Mesendoderm (in vitro differentiated cells): ENCODE measurements at regions not wholly inside any gene's neighbourhood (a gene's known extent, or its start where the extent isn't known, plus 50 kb on each side); places are given as distances from the start of the nearest gene placed in this dataset.
A peak's percentile ranks its signal among the peaks of the same experiment; 100 is the strongest.
"Not testable (repeated sequence)": the region's sequence is repeated elsewhere in the genome, so short reads cannot be mapped to it uniquely, and the experiment has no call there.

Experiments
- DNase-seq: peaks from one replicate; pipeline ENCODE4 v3.0.0; 2013
- H2AK5ac ChIP-seq: 2 replicates; pipeline ENCODE4 v1.6.1; 2013; ENCODE audit warnings: low read length, inconsistent platforms
- H2BK120ac ChIP-seq: 2 replicates; pipeline ENCODE4 v1.6.1; 2013; ENCODE audit warnings: low read depth, mild to moderate bottlenecking, low read length, moderate library complexity, mixed read lengths
- H2BK15ac ChIP-seq: replicated peaks from 2 replicates; pipeline ENCODE4 v1.6.1; 2013; ENCODE audit warnings: low read depth, mild to moderate bottlenecking, moderate library complexity
- H2BK5ac ChIP-seq: 2 replicates; pipeline ENCODE4 v1.6.1; 2013; ENCODE audit warnings: low read length, inconsistent platforms
- H3K18ac ChIP-seq: 2 replicates; pipeline ENCODE4 v1.6.1; 2013; ENCODE audit warnings: mild to moderate bottlenecking, low read length, mixed read lengths
- H3K23ac ChIP-seq: one replicate; pipeline ENCODE4 v1.6.1; 2013; ENCODE audit warnings: low read length
- H3K27ac ChIP-seq: 2 replicates; pipeline ENCODE4 v1.5.1; 2013; ENCODE audit warnings: low read depth, mild to moderate bottlenecking, inconsistent platforms, low read length, moderate library complexity
- H3K27me3 ChIP-seq: 2 replicates; pipeline ENCODE4 v1.6.1; 2013; ENCODE audit warnings: low read length, control low read depth, mild to moderate bottlenecking, inconsistent platforms; ENCODE audit not compliant: insufficient read depth, poor library complexity
- H3K36me3 ChIP-seq: 2 replicates; pipeline ENCODE4 v1.6.1; 2013; ENCODE audit warnings: low read length, inconsistent platforms; ENCODE audit not compliant: control insufficient read depth, insufficient read depth
- H3K4ac ChIP-seq: one replicate; pipeline ENCODE4 v1.6.1; 2013; ENCODE audit warnings: low read depth, mild to moderate bottlenecking, low read length, moderate library complexity
- H3K4me1 ChIP-seq: 2 replicates; pipeline ENCODE4 v1.6.1; 2013; ENCODE audit warnings: low read depth, low read length, inconsistent platforms; ENCODE audit not compliant: control insufficient read depth
- H3K4me2 ChIP-seq: 2 replicates; pipeline ENCODE4 v1.6.1; 2013; ENCODE audit warnings: low read length
- H3K4me3 ChIP-seq: 2 replicates; pipeline ENCODE4 v1.5.1; 2013; ENCODE audit warnings: mild to moderate bottlenecking, low read length
- H3K56ac ChIP-seq: one replicate; pipeline ENCODE4 v1.6.1; 2013; ENCODE audit warnings: low read length
- H3K79me1 ChIP-seq: 2 replicates; pipeline ENCODE4 v1.6.1; 2013; ENCODE audit warnings: low read length, inconsistent platforms
- H3K79me2 ChIP-seq: 2 replicates; pipeline ENCODE4 v1.6.1; 2013; ENCODE audit warnings: mild to moderate bottlenecking, low read length; ENCODE audit not compliant: control insufficient read depth, insufficient read depth
- H3K9ac ChIP-seq: 2 replicates; pipeline ENCODE4 v1.6.1; 2013; ENCODE audit warnings: low read length, inconsistent platforms
- H4K5ac ChIP-seq: one replicate; pipeline ENCODE4 v1.6.1; 2013; ENCODE audit warnings: low read length
- H4K8ac ChIP-seq: one replicate; pipeline ENCODE4 v1.6.1; 2013; ENCODE audit warnings: low read depth, mild to moderate bottlenecking, control low read depth, low read length, moderate library complexity
- WGBS: extraction: QIAGEN DNeasy Blood & Tissue Kit; methylation state at CpG from one replicate; pipeline ENCODE4 v1.1.7; 2013; ENCODE audit warnings: low lambda C conversion rate, missing lambda C conversion rate; ENCODE audit not compliant: insufficient coverage; ENCODE audit errors: extremely low coverage; 5-methylcytosine and 5-hydroxymethylcytosine counted together

GRCh38 chr9:104361207-104361606, 142.9 kb upstream of the OR13F1 start:
- Histone ChIP-seq H4K5ac (no peak overlapping the region), H3K4me1 (no peaks in the 10 kb centered on the region), H3K9ac (no peak overlapping the region), H3K27me3 (no peaks in the 10 kb centered on the region), H3K4me2 (no peak overlapping the region), H3K79me1 (no peaks in the 10 kb centered on the region), H3K18ac (no peak overlapping the region), H3K23ac (no peak overlapping the region), H3K4me3 (no peak overlapping the region), H3K4ac (no peak overlapping the region), H2AK5ac (no peak overlapping the region), H3K79me2 (no peaks in the 10 kb centered on the region), H2BK15ac (no peak overlapping the region), H4K8ac (no peak overlapping the region), H2BK5ac (no peak overlapping the region), H3K36me3 (no peaks in the 10 kb centered on the region), H3K27ac (no peak overlapping the region), H3K56ac (no peak overlapping the region), H2BK120ac (no peak overlapping the region)
- WGBS: no CpG with 5 or more reads among the region's 11 CpGs
- no peak for DNase-seq

GRCh38 chr9:104362912-104363472, 141.1 kb upstream of the OR13F1 start:
- DNase-seq: no peak
- Histone ChIP-seq H3K4me1 (no peaks in the 10 kb centered on the region), H3K9ac (no peak overlapping the region), H3K79me1 (no peaks in the 10 kb centered on the region), H3K36me3 (no peaks in the 10 kb centered on the region), H2BK15ac (no peak overlapping the region), H4K8ac (no peak overlapping the region), H3K56ac (no peak overlapping the region), H3K27me3 (no peaks in the 10 kb centered on the region), H2BK120ac (no peak overlapping the region), H3K4me3 (no peak overlapping the region), H3K18ac (no peak overlapping the region), H3K27ac (no peak overlapping the region), H3K23ac (no peak overlapping the region), H2AK5ac (no peak overlapping the region), H3K79me2 (no peaks in the 10 kb centered on the region), H3K4me2 (no peak overlapping the region), H2BK5ac (no peak overlapping the region), H4K5ac (no peak overlapping the region), H3K4ac (no peak overlapping the region)
- no CpG with 5 or more reads among the region's 28 CpGs for WGBS

- Histone ChIP-seq H3K4ac (no peak overlapping the region), H2AK5ac (no peak overlapping the region), H3K79me1 (no peaks in the 10 kb centered on the region), H3K4me1 (no peaks in the 10 kb centered on the region), H3K23ac (no peak overlapping the region), H3K56ac (no peak overlapping the region), H2BK120ac (no peak overlapping the region), H3K27me3 (no peaks in the 10 kb centered on the region), H4K8ac (no peak overlapping the region), H3K27ac (no peak overlapping the region), H3K36me3 (no peaks in the 10 kb centered on the region), H4K5ac (no peak overlapping the region), H2BK5ac (no peak overlapping the region), H3K79me2 (no peaks in the 10 kb centered on the region), H3K4me3 (no peak overlapping the region), H3K18ac (no peak overlapping the region), H3K4me2 (no peak overlapping the region), H2BK15ac (no peak overlapping the region), H3K9ac (no peak overlapping the region)
- DNase-seq: no peak
Measured at GRCh38 chr9:104367507-104367906, 136.6 kb upstream of the OR13F1 start.

- not testable (repeated sequence) for H3K79me2 ChIP-seq, H3K27me3 ChIP-seq, DNase-seq, H3K36me3 ChIP-seq, H2AK5ac ChIP-seq, H2BK15ac ChIP-seq, H3K18ac ChIP-seq, H3K9ac ChIP-seq, H3K4ac ChIP-seq, H3K4me2 ChIP-seq, H4K5ac ChIP-seq, H3K79me1 ChIP-seq, H2BK120ac ChIP-seq, H2BK5ac ChIP-seq, H3K4me1 ChIP-seq, H3K27ac ChIP-seq, H3K56ac ChIP-seq, H3K4me3 ChIP-seq, H4K8ac ChIP-seq, H3K23ac ChIP-seq
- WGBS: no CpG with 5 or more reads among the region's 3 CpGs
Measured at GRCh38 chr9:104368318-104368717, 135.7 kb upstream of the OR13F1 start.

- H3K36me3 ChIP-seq: no peaks in the 10 kb centered on the region
- no peak overlapping the region for H3K18ac ChIP-seq
- H2AK5ac ChIP-seq: no peak overlapping the region
- H2BK5ac ChIP-seq: no peak overlapping the region
- H3K79me2 ChIP-seq: no peaks in the 10 kb centered on the region
- no peak overlapping the region for H3K9ac ChIP-seq
- no peak overlapping the region for H3K4me2 ChIP-seq
- no peak overlapping the region for H3K27ac ChIP-seq
- H3K79me1 ChIP-seq: no peaks in the 10 kb centered on the region
- H2BK120ac ChIP-seq: no peak overlapping the region
- no peak for DNase-seq
- no peak overlapping the region for H2BK15ac ChIP-seq
- no peak overlapping the region for H3K4ac ChIP-seq
- H3K4me3 ChIP-seq: no peak overlapping the region
- peak overlapping the region; percentile 15 for H3K56ac ChIP-seq
- WGBS: no CpG with 5 or more reads among the region's 3 CpGs
- no peaks in the 10 kb centered on the region for H3K27me3 ChIP-seq
- no peaks in the 10 kb centered on the region for H3K4me1 ChIP-seq
- H3K23ac ChIP-seq: no peak overlapping the region
- H4K8ac ChIP-seq: no peak overlapping the region
- H4K5ac ChIP-seq: no peak overlapping the region
Measured at GRCh38 chr9:104374711-104375110, 129.4 kb upstream of the OR13F1 start.

- Histone ChIP-seq H3K36me3 (no peaks in the 10 kb centered on the region), H3K9ac (no peak overlapping the region), H2BK120ac (no peak overlapping the region), H3K4me3 (no peak overlapping the region), H2BK15ac (no peak overlapping the region), H3K4me1 (peaks cover 2% of the 10 kb centered on the region), H2BK5ac (no peak overlapping the region), H3K79me1 (no peaks in the 10 kb centered on the region), H3K56ac (no peak overlapping the region), H2AK5ac (no peak overlapping the region), H3K27ac (no peak overlapping the region), H4K5ac (no peak overlapping the region), H3K27me3 (no peaks in the 10 kb centered on the region), H3K4ac (no peak overlapping the region), H3K18ac (no peak overlapping the region), H3K79me2 (no peaks in the 10 kb centered on the region), H4K8ac (no peak overlapping the region), H3K4me2 (no peak overlapping the region), H3K23ac (no peak overlapping the region)
- no CpG with 5 or more reads among the region's 2 CpGs for WGBS
- DNase-seq: no peak
Measured at GRCh38 chr9:104386013-104386412, 118.0 kb upstream of the OR13F1 start.
